Activated T-helper 2 cell treated with anti-CD3 and anti-CD28 coated beads, Interferon-gamma antibody, Interleukin-2, Interleukin-4, amounts not matched to agents 10 μg/mL and 5 μg/mL and 100 μg/mL, durations not matched to agents 14 hours and 24 hours and 36 hours (primary cell): ENCODE measurements at regions not wholly inside any gene's neighbourhood (a gene's known extent, or its start where the extent isn't known, plus 50 kb on each side); places are given as distances from the start of the nearest gene placed in this dataset.

ENCODE experiments used
- DNase-seq: peaks from one replicate; pipeline ENCODE4 v3.0.0; 2021; ENCODE audit warnings: low spot score
- H3K27ac Mint-ChIP-seq: one replicate; pipeline ENCODE4 v1.8.0; 2021; ENCODE audit warnings: mixed read lengths
- H3K27me3 Mint-ChIP-seq: one replicate; pipeline ENCODE4 v1.8.0; 2021; ENCODE audit warnings: low read depth, mixed read lengths
- H3K36me3 Mint-ChIP-seq: one replicate; pipeline ENCODE4 v1.8.0; 2021; ENCODE audit warnings: low read depth, mixed read lengths
- H3K4me1 Mint-ChIP-seq: one replicate; pipeline ENCODE4 v1.8.0; 2021; ENCODE audit warnings: low read depth, mixed read lengths
- H3K4me3 Mint-ChIP-seq: one replicate; pipeline ENCODE4 v1.8.0; 2021; ENCODE audit warnings: low read depth, mild to moderate bottlenecking, moderate library complexity, mixed read lengths
- H3K9me3 Mint-ChIP-seq: one replicate; pipeline ENCODE4 v1.8.0; 2021; ENCODE audit warnings: mixed read lengths
- intact Hi-C: fragments of 100-400 bp; cut with micrococcal nuclease; formaldehyde crosslinking; loops from one replicate; pipeline ENCODE4 v1.15.1; 2023

DNA sequence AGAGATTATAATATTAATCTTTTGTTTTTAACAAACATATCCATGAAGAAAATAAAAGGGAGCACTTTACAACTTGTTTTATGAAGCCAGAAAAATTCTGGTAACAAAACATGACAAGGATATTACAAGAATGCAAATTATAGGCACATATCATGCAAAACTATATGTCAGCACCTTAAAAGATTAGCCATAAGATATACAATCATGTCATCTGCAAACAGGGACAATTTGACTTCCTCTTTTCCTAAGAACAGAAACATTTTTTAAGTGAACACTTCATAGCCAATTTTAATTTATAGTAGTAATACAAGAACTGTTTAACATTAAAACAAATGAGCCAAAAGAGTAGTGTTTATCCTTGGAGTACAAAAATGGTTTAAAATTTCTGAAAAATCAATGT lies 916.5 kb upstream of the CNTN5 start:
- no peaks in the 10 kb centered on the region for H3K36me3 Mint-ChIP-seq

GRCh38 chr11:98107736-98108135 lies 913.0 kb upstream of the CNTN5 start:
- H3K4me1 Mint-ChIP-seq: no peaks in the 10 kb centered on the region

More for the DNA sequence above, 916.5 kb upstream of the CNTN5 start:
- peaks cover 5% of the 10 kb centered on the region for H3K9me3 Mint-ChIP-seq
- intact Hi-C loops: no loop called here
- H3K4me3 Mint-ChIP-seq: no peak overlapping the region
- DNase-seq: no peak
- H3K27me3 Mint-ChIP-seq: no peaks in the 10 kb centered on the region
- H3K4me1 Mint-ChIP-seq: no peaks in the 10 kb centered on the region
- no peak overlapping the region for H3K27ac Mint-ChIP-seq

GRCh38 chr11:98110030-98110429 lies 910.7 kb upstream of the CNTN5 start:
- Mint-ChIP-seq H3K4me1 (no peaks in the 10 kb centered on the region), H3K36me3 (no peaks in the 10 kb centered on the region), H3K27me3 (no peaks in the 10 kb centered on the region), H3K4me3 (no peak overlapping the region), H3K27ac (no peak overlapping the region), H3K9me3 (no peaks in the 10 kb centered on the region)
- intact Hi-C loops: no loop called here
- no peak for DNase-seq

More at GRCh38 chr11:98107736-98108135, 913.0 kb upstream of the CNTN5 start:
- Mint-ChIP-seq H3K27ac (no peak overlapping the region), H3K4me3 (no peak overlapping the region), H3K27me3 (no peaks in the 10 kb centered on the region), H3K9me3 (no peaks in the 10 kb centered on the region), H3K36me3 (no peaks in the 10 kb centered on the region)
- intact Hi-C loops: no loop called here
- DNase-seq: no peak

GRCh38 chr11:98115873-98116272 lies 904.9 kb upstream of the CNTN5 start:
- Mint-ChIP-seq H3K9me3 (peaks cover 19% of the 10 kb centered on the region), H3K27me3 (no peaks in the 10 kb centered on the region), H3K4me3 (no peak overlapping the region), H3K4me1 (no peaks in the 10 kb centered on the region), H3K27ac (no peak overlapping the region), H3K36me3 (no peaks in the 10 kb centered on the region)
- intact Hi-C loops: no loop called here
- no peak for DNase-seq

DNA sequence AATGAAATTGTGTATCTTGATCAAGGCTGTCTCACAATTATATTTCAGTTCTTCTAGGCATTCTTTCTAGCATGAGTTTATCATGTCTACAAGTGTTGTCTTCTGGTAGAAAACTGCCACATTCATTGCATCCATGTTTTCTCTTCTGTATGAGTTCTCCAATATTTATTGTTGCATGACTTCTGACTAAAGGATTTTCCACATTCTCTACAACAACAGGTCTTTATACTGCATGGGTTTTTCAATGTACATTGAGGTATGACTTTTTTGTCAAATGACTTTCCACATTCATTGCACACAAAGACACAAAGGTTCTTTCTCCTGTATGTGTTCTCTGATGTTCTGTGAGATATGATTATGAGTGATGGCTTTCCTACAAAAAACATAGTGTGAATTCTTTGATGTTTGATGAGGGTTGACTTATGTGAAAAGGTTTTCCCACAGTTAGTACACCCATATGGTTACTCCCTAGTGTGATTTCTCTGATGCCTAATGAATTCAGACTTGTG lies 890.6 kb upstream of the CNTN5 start:
- Mint-ChIP-seq H3K4me3 (no peak overlapping the region), H3K27ac (no peak overlapping the region), H3K9me3 (peaks cover 34% of the 10 kb centered on the region), H3K27me3 (no peaks in the 10 kb centered on the region), H3K36me3 (no peaks in the 10 kb centered on the region), H3K4me1 (no peaks in the 10 kb centered on the region)
- no peak for DNase-seq
- intact Hi-C loops: no loop called here

GRCh38 chr11:98136357-98136756 lies 884.4 kb upstream of the CNTN5 start:
- H3K4me3 Mint-ChIP-seq: no peak overlapping the region
- no peak for DNase-seq
- intact Hi-C loops: no loop called here
- H3K9me3 Mint-ChIP-seq: peaks cover 36% of the 10 kb centered on the region
- H3K27ac Mint-ChIP-seq: no peak overlapping the region
- H3K4me1 Mint-ChIP-seq: no peaks in the 10 kb centered on the region
- no peaks in the 10 kb centered on the region for H3K36me3 Mint-ChIP-seq
- H3K27me3 Mint-ChIP-seq: no peaks in the 10 kb centered on the region

GRCh38 chr11:98137437-98137836 lies 883.3 kb upstream of the CNTN5 start:
- H3K4me3 Mint-ChIP-seq: no peak overlapping the region
- no peaks in the 10 kb centered on the region for H3K27me3 Mint-ChIP-seq
- DNase-seq: no peak
- no peaks in the 10 kb centered on the region for H3K4me1 Mint-ChIP-seq
- H3K9me3 Mint-ChIP-seq: peaks cover 29% of the 10 kb centered on the region
- intact Hi-C loops: no loop called here
- H3K27ac Mint-ChIP-seq: no peak overlapping the region
- H3K36me3 Mint-ChIP-seq: no peaks in the 10 kb centered on the region

DNA sequence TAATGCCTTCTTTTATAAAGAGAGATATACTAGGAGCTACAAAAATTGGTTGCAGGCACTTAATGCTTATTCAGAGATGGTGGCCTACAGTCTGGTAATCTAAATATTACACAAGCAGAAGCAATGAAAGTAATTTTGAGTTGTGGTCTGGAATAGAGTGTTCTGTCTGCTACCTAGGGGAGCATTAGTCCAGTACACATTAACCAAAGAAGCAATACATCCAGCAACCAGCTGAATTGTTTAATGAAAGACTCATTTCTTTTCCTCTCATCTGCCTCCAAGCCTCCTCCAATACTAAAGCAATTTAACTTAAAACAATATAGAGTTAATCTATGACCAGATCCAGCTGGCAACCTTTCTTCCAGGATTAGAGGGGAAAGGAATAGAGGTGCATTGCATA lies 877.1 kb upstream of the CNTN5 start:
- Mint-ChIP-seq H3K27ac (no peak overlapping the region), H3K4me3 (no peak overlapping the region), H3K27me3 (no peaks in the 10 kb centered on the region), H3K4me1 (no peaks in the 10 kb centered on the region), H3K36me3 (no peaks in the 10 kb centered on the region), H3K9me3 (peaks cover 33% of the 10 kb centered on the region)
- no peak for DNase-seq
- intact Hi-C loops: no loop called here

- Mint-ChIP-seq H3K27me3 (no peaks in the 10 kb centered on the region), H3K4me1 (no peaks in the 10 kb centered on the region), H3K36me3 (no peaks in the 10 kb centered on the region), H3K9me3 (peaks cover 38% of the 10 kb centered on the region), H3K4me3 (no peak overlapping the region), H3K27ac (no peak overlapping the region)
- no peak for DNase-seq
- intact Hi-C loops: no loop called here
These were observed 867.0 kb upstream of the CNTN5 start for GRCh38 chr11:98153752-98154151.

DNA sequence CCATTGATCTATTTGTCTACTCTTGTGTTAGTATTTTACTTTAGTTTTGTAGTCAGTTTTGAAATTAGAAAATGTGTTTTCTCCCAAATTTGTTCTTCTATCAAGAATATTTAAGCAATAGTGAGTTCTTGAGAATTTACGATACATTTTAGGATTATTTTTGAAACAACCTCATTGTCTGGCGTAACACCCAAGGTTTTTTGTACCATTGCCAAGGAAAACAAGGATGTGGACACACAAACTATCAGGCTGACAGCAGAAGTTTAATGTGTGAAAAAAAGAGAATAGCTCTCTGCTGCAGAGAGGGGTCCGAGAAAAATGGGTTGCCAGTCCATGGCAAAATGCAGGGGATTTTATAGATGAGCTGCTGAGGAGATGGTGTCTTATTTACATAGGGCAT lies 865.1 kb upstream of the CNTN5 start:
- no peak overlapping the region for H3K27ac Mint-ChIP-seq
- peaks cover 37% of the 10 kb centered on the region for H3K9me3 Mint-ChIP-seq
- no peaks in the 10 kb centered on the region for H3K4me1 Mint-ChIP-seq
- no peak for DNase-seq
- H3K27me3 Mint-ChIP-seq: no peaks in the 10 kb centered on the region
- H3K36me3 Mint-ChIP-seq: no peaks in the 10 kb centered on the region
- no peak overlapping the region for H3K4me3 Mint-ChIP-seq
- intact Hi-C loops: no loop called here

- H3K9me3 Mint-ChIP-seq: peaks cover 27% of the 10 kb centered on the region
- no peaks in the 10 kb centered on the region for H3K4me1 Mint-ChIP-seq
- H3K36me3 Mint-ChIP-seq: no peaks in the 10 kb centered on the region
- H3K27ac Mint-ChIP-seq: no peak overlapping the region
- DNase-seq: no peak
- H3K27me3 Mint-ChIP-seq: no peaks in the 10 kb centered on the region
- intact Hi-C loops: no loop called here
- no peak overlapping the region for H3K4me3 Mint-ChIP-seq
These were observed 842.8 kb upstream of the CNTN5 start for GRCh38 chr11:98177925-98178324.

- H3K27me3 Mint-ChIP-seq: no peaks in the 10 kb centered on the region
- peaks cover 17% of the 10 kb centered on the region for H3K9me3 Mint-ChIP-seq
- H3K27ac Mint-ChIP-seq: no peak overlapping the region
- intact Hi-C loops: no loop called here
- no peak for DNase-seq
- H3K36me3 Mint-ChIP-seq: no peaks in the 10 kb centered on the region
- no peak overlapping the region for H3K4me3 Mint-ChIP-seq
- H3K4me1 Mint-ChIP-seq: no peaks in the 10 kb centered on the region
These were observed 840.2 kb upstream of the CNTN5 start for GRCh38 chr11:98180511-98180910.

- DNase-seq: no peak
- Mint-ChIP-seq H3K36me3 (no peaks in the 10 kb centered on the region), H3K27ac (no peak overlapping the region), H3K4me3 (no peak overlapping the region), H3K27me3 (no peaks in the 10 kb centered on the region), H3K9me3 (peaks cover 13% of the 10 kb centered on the region), H3K4me1 (no peaks in the 10 kb centered on the region)
- intact Hi-C loops: no loop called here
These were observed 839.8 kb upstream of the CNTN5 start for GRCh38 chr11:98180921-98181320.

DNA sequence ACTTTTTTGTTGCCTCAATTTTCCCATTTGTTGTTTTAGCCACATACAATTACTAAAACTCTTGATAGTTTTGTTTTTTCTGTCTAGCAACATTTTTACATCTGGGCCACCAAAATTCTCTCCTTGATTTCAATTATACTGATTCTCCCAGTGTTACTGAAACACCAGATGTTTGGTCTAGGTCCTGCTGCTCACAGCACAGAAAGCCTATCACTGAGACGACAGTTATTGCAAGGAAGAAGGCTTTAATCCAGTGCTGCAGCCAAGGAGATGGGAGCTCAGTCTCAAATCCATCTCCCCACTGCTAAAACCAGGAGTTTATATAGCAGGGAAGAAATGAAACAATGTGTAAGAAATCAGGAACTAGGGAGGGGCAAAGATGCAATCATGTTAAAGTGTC lies 837.7 kb upstream of the CNTN5 start:
- Mint-ChIP-seq H3K27ac (no peak overlapping the region), H3K4me1 (no peaks in the 10 kb centered on the region)
- no peak for DNase-seq

More for the DNA sequence above, 837.7 kb upstream of the CNTN5 start:
- H3K4me3 Mint-ChIP-seq: no peak overlapping the region
- intact Hi-C loops: no loop called here
- no peaks in the 10 kb centered on the region for H3K27me3 Mint-ChIP-seq
- peaks cover 11% of the 10 kb centered on the region for H3K9me3 Mint-ChIP-seq
- H3K36me3 Mint-ChIP-seq: no peaks in the 10 kb centered on the region
